ENCODE measurements at regions not wholly inside any gene's neighbourhood (a gene's known extent, or its start where the extent isn't known, plus 50 kb on each side); places are given as distances from the start of the nearest gene placed in this dataset.

DNA sequence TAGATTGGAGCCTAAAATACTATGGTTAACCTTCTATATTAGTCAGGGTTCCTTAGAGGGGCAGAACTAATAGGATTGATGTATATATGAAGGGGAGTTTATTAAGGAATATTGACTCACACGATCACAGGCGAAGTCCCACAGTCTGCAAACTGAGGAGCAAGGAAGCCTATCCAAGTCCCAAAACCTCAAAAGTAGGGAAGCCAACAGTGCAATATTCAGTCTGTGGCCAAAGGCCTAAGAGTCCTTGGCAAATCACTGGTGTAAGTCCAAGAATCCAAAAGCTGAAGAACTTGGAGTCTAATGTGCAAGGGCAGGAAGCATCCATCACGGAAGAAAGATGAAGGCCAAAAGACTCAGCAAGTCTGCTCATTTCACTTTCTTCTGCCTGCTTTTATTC lies 133.5 kb upstream of the ADGRF1 start:
- TF ChIP-seq ZZZ3 (IDR thresholded peaks at IDR 0.05) (no peak), RAD21 (CRISPR knock-in tag; conservative IDR thresholded peaks at IDR 0.05 in 1 of 2, IDR thresholded peaks at IDR 0.05 in 1 of 2) (no peak)
- TF ChIP-seq, protein P1, sequence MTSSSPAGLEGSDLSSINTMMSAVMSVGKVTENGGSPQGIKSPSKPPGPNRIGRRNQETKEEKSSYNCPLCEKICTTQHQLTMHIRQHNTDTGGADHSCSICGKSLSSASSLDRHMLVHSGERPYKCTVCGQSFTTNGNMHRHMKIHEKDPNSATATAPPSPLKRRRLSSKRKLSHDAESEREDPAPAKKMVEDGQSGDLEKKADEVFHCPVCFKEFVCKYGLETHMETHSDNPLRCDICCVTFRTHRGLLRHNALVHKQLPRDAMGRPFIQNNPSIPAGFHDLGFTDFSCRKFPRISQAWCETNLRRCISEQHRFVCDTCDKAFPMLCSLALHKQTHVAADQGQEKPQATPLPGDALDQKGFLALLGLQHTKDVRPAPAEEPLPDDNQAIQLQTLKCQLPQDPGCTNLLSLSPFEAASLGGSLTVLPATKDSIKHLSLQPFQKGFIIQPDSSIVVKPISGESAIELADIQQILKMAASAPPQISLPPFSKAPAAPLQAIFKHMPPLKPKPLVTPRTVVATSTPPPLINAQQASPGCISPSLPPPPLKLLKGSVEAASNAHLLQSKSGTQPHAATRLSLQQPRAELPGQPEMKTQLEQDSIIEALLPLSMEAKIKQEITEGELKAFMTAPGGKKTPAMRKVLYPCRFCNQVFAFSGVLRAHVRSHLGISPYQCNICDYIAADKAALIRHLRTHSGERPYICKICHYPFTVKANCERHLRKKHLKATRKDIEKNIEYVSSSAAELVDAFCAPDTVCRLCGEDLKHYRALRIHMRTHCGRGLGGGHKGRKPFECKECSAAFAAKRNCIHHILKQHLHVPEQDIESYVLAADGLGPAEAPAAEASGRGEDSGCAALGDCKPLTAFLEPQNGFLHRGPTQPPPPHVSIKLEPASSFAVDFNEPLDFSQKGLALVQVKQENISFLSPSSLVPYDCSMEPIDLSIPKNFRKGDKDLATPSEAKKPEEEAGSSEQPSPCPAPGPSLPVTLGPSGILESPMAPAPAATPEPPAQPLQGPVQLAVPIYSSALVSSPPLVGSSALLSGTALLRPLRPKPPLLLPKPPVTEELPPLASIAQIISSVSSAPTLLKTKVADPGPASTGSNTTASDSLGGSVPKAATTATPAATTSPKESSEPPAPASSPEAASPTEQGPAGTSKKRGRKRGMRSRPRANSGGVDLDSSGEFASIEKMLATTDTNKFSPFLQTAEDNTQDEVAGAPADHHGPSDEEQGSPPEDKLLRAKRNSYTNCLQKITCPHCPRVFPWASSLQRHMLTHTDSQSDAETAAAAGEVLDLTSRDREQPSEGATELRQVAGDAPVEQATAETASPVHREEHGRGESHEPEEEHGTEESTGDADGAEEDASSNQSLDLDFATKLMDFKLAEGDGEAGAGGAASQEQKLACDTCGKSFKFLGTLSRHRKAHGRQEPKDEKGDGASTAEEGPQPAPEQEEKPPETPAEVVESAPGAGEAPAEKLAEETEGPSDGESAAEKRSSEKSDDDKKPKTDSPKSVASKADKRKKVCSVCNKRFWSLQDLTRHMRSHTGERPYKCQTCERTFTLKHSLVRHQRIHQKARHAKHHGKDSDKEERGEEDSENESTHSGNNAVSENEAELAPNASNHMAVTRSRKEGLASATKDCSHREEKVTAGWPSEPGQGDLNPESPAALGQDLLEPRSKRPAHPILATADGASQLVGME (CRISPR knock-in tag; IDR thresholded peaks at IDR 0.05) = no peak
- TF ChIP-seq, protein P2, sequence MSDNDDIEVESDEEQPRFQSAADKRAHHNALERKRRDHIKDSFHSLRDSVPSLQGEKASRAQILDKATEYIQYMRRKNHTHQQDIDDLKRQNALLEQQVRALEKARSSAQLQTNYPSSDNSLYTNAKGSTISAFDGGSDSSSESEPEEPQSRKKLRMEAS (CRISPR knock-in tag; IDR thresholded peaks at IDR 0.05) = no peak
- TF ChIP-seq, protein P3, sequence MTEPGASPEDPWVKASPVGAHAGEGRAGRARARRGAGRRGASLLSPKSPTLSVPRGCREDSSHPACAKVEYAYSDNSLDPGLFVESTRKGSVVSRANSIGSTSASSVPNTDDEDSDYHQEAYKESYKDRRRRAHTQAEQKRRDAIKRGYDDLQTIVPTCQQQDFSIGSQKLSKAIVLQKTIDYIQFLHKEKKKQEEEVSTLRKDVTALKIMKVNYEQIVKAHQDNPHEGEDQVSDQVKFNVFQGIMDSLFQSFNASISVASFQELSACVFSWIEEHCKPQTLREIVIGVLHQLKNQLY (CRISPR knock-in tag; conservative IDR thresholded peaks at IDR 0.05) = no peak
